ENCODE measurements at regions not wholly inside any gene's neighbourhood (a gene's known extent, or its start where the extent isn't known, plus 50 kb on each side); places are given as distances from the start of the nearest gene placed in this dataset.

DNA sequence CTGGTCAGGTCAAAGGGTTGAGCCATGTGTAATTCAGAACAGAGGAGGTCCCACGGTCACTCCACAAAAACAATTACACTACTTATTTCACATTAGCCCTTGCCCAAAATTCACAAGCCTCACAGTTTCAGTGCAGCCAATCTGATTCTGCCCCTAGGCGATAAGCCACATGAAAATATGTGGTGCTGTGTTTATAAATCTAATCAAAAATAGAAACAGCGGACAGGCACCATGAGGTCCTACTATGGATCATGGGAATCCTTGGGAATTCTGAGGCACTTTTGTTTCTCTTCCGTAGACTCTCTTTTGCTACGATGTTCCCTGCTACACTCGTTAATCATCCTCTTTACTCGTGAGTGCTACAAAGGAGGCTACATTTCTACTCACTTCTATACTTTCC, 476.1 kb downstream of the TFAP2A start:
- TF ChIP-seq, protein P1, sequence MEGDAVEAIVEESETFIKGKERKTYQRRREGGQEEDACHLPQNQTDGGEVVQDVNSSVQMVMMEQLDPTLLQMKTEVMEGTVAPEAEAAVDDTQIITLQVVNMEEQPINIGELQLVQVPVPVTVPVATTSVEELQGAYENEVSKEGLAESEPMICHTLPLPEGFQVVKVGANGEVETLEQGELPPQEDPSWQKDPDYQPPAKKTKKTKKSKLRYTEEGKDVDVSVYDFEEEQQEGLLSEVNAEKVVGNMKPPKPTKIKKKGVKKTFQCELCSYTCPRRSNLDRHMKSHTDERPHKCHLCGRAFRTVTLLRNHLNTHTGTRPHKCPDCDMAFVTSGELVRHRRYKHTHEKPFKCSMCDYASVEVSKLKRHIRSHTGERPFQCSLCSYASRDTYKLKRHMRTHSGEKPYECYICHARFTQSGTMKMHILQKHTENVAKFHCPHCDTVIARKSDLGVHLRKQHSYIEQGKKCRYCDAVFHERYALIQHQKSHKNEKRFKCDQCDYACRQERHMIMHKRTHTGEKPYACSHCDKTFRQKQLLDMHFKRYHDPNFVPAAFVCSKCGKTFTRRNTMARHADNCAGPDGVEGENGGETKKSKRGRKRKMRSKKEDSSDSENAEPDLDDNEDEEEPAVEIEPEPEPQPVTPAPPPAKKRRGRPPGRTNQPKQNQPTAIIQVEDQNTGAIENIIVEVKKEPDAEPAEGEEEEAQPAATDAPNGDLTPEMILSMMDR (conservative IDR thresholded peaks at IDR 0.05 in 1 of 2, IDR thresholded peaks at IDR 0.05 in 1 of 2; ENCODE audit: extremely low read depth in 1 of 2, insufficient read depth in 1 of 2, low read depth in 1 of 2, low read length in 2 of 2) = no peak
- no peak for TF ChIP-seq EZH2 (IDR thresholded peaks at IDR 0.05; ENCODE audit: borderline replicate concordance, low read length)

Measured in mammary epithelial cell (primary cell).